DND-41 (cell line): ENCODE measurements at regions not wholly inside any gene's neighbourhood (a gene's known extent, or its start where the extent isn't known, plus 50 kb on each side); places are given as distances from the start of the nearest gene placed in this dataset.

Experiments
- EZH2 ChIP-seq: IDR thresholded peaks from 3 replicates; pipeline ENCODE4 v1.6.1; 2012; ENCODE audit warnings: borderline replicate concordance, low read depth, mild to moderate bottlenecking, moderate library complexity, low read length, inconsistent platforms; ENCODE audit not compliant: severe bottlenecking
- TF ChIP-seq, protein P1 (sequence below): IDR thresholded peaks from 2 replicates; pipeline ENCODE4 v1.5.1; 2012; ENCODE audit warnings: borderline replicate concordance, low read length, moderate library complexity, mild to moderate bottlenecking; ENCODE audit not compliant: poor library complexity, severe bottlenecking; ENCODE audit errors: extremely low read depth

DNA sequence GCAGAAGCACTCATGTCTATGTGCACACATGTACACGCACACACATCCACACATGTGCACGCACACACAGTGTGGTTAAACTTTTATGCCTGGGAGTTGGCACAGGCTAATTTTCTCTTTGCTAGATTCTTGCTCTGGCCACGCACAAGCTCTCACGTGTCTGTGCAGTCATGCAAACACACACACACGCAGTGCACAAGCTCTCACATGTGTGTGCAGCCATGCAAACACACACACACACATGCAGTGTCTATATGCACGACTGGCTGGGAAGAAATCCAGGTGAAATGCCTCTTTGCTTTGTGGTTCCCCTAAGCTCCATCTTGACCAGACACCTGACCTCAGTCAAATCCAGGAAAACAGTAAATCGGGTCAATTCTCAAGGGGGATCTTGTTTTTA, 138.0 kb downstream of the SHOX start:
- TF ChIP-seq, protein P1, sequence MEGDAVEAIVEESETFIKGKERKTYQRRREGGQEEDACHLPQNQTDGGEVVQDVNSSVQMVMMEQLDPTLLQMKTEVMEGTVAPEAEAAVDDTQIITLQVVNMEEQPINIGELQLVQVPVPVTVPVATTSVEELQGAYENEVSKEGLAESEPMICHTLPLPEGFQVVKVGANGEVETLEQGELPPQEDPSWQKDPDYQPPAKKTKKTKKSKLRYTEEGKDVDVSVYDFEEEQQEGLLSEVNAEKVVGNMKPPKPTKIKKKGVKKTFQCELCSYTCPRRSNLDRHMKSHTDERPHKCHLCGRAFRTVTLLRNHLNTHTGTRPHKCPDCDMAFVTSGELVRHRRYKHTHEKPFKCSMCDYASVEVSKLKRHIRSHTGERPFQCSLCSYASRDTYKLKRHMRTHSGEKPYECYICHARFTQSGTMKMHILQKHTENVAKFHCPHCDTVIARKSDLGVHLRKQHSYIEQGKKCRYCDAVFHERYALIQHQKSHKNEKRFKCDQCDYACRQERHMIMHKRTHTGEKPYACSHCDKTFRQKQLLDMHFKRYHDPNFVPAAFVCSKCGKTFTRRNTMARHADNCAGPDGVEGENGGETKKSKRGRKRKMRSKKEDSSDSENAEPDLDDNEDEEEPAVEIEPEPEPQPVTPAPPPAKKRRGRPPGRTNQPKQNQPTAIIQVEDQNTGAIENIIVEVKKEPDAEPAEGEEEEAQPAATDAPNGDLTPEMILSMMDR, result no peak
- no peak for TF ChIP-seq EZH2
